ENCODE measurements at regions not wholly inside any gene's neighbourhood (a gene's known extent, or its start where the extent isn't known, plus 50 kb on each side); places are given as distances from the start of the nearest gene placed in this dataset.
A peak's percentile ranks its signal among the peaks of the same experiment; 100 is the strongest.

GRCh38 chr7:94288096-94288495, 106.6 kb upstream of the COL1A2 start:
- no peak for DNase-seq
- Histone ChIP-seq H3K4ac (ENCODE audit: low read depth, low read length) (no peak overlapping the region), H2BK15ac (replicated peaks; ENCODE audit: low read depth) (no peak overlapping the region), H2BK5ac (ENCODE audit: low read length) (no peak overlapping the region), H3K79me1 (ENCODE audit: low read length) (no peaks in the 10 kb centered on the region), H3K27ac (ENCODE audit: low read depth, low read length) (no peak overlapping the region), H3K79me2 (ENCODE audit: control insufficient read depth, insufficient read depth, low read length) (no peaks in the 10 kb centered on the region), H3K4me3 (ENCODE audit: low read length) (no peak overlapping the region), H3K56ac (ENCODE audit: low read length) (no peak overlapping the region), H3K9ac (ENCODE audit: low read length) (no peak overlapping the region), H4K8ac (ENCODE audit: low read depth, low read length) (no peak overlapping the region), H2BK120ac (ENCODE audit: low read depth, low read length) (no peak overlapping the region), H3K23ac (ENCODE audit: low read length) (no peak overlapping the region), H2AK5ac (ENCODE audit: low read length) (no peak overlapping the region), H3K4me1 (ENCODE audit: control insufficient read depth, low read depth, low read length) (no peaks in the 10 kb centered on the region), H3K27me3 (ENCODE audit: insufficient read depth, low read length, poor library complexity) (no peaks in the 10 kb centered on the region), H3K18ac (ENCODE audit: low read length) (no peak overlapping the region), H4K5ac (ENCODE audit: low read length) (no peak overlapping the region), H3K36me3 (ENCODE audit: control insufficient read depth, insufficient read depth, low read length) (no peaks in the 10 kb centered on the region), H3K4me2 (ENCODE audit: low read length) (no peak overlapping the region)
- WGBS (ENCODE audit: extremely low coverage, insufficient coverage, low lambda C conversion rate): no CpG with 5 or more reads among the region's 1 CpG

GRCh38 chr7:94289071-94289470, 105.6 kb upstream of the COL1A2 start:
- H2BK120ac ChIP-seq (ENCODE audit: low read depth, low read length): no peak overlapping the region
- no peaks in the 10 kb centered on the region for H3K79me1 ChIP-seq (ENCODE audit: low read length)
- DNase-seq: peak; percentile 94
- H3K4ac ChIP-seq (ENCODE audit: low read depth, low read length): no peak overlapping the region
- H2AK5ac ChIP-seq (ENCODE audit: low read length): no peak overlapping the region
- H4K5ac ChIP-seq (ENCODE audit: low read length): no peak overlapping the region
- no peak overlapping the region for H3K27ac ChIP-seq (ENCODE audit: low read depth, low read length)
- H3K4me1 ChIP-seq (ENCODE audit: control insufficient read depth, low read depth, low read length): no peaks in the 10 kb centered on the region
- no peak overlapping the region for H3K4me3 ChIP-seq (ENCODE audit: low read length)
- no peak overlapping the region for H2BK5ac ChIP-seq (ENCODE audit: low read length)
- H3K79me2 ChIP-seq (ENCODE audit: control insufficient read depth, insufficient read depth, low read length): no peaks in the 10 kb centered on the region
- H3K9ac ChIP-seq (ENCODE audit: low read length): no peak overlapping the region
- no peaks in the 10 kb centered on the region for H3K27me3 ChIP-seq (ENCODE audit: insufficient read depth, low read length, poor library complexity)
- no peak overlapping the region for H4K8ac ChIP-seq (ENCODE audit: low read depth, low read length)
- no peak overlapping the region for H2BK15ac ChIP-seq (replicated peaks; ENCODE audit: low read depth)
- no peak overlapping the region for H3K23ac ChIP-seq (ENCODE audit: low read length)
- no CpG with 5 or more reads among the region's 1 CpG for WGBS (ENCODE audit: extremely low coverage, insufficient coverage, low lambda C conversion rate)
- no peak overlapping the region for H3K18ac ChIP-seq (ENCODE audit: low read length)
- H3K36me3 ChIP-seq (ENCODE audit: control insufficient read depth, insufficient read depth, low read length): no peaks in the 10 kb centered on the region
- no peak overlapping the region for H3K4me2 ChIP-seq (ENCODE audit: low read length)
- no peak overlapping the region for H3K56ac ChIP-seq (ENCODE audit: low read length)

GRCh38 chr7:94294471-94295131, 100.1 kb upstream of the COL1A2 start:
- Histone ChIP-seq H3K9ac (ENCODE audit: low read length) (no peak overlapping the region), H3K4me3 (ENCODE audit: low read length) (no peak overlapping the region), H4K8ac (ENCODE audit: low read depth, low read length) (no peak overlapping the region), H2AK5ac (ENCODE audit: low read length) (no peak overlapping the region), H2BK15ac (replicated peaks; ENCODE audit: low read depth) (no peak overlapping the region), H3K79me1 (ENCODE audit: low read length) (no peaks in the 10 kb centered on the region), H2BK120ac (ENCODE audit: low read depth, low read length) (no peak overlapping the region), H3K4me1 (ENCODE audit: control insufficient read depth, low read depth, low read length) (no peaks in the 10 kb centered on the region), H4K5ac (ENCODE audit: low read length) (no peak overlapping the region), H3K27ac (ENCODE audit: low read depth, low read length) (no peak overlapping the region), H3K23ac (ENCODE audit: low read length) (no peak overlapping the region), H3K79me2 (ENCODE audit: control insufficient read depth, insufficient read depth, low read length) (no peaks in the 10 kb centered on the region), H3K36me3 (ENCODE audit: control insufficient read depth, insufficient read depth, low read length) (no peaks in the 10 kb centered on the region), H3K4ac (ENCODE audit: low read depth, low read length) (no peak overlapping the region), H3K4me2 (ENCODE audit: low read length) (no peak overlapping the region), H3K27me3 (ENCODE audit: insufficient read depth, low read length, poor library complexity) (no peaks in the 10 kb centered on the region), H3K56ac (ENCODE audit: low read length) (no peak overlapping the region), H2BK5ac (ENCODE audit: low read length) (no peak overlapping the region), H3K18ac (ENCODE audit: low read length) (no peak overlapping the region)
- no peak for DNase-seq
- no CpG with 5 or more reads among the region's 6 CpGs for WGBS (ENCODE audit: extremely low coverage, insufficient coverage, low lambda C conversion rate)

- no peak overlapping the region for H3K4me3 ChIP-seq (ENCODE audit: low read length)
- no peak overlapping the region for H2AK5ac ChIP-seq (ENCODE audit: low read length)
- no peak overlapping the region for H3K27ac ChIP-seq (ENCODE audit: low read depth, low read length)
- DNase-seq: no peak
- peak overlapping the region; percentile 75 for H3K18ac ChIP-seq (ENCODE audit: low read length)
- H3K56ac ChIP-seq (ENCODE audit: low read length): no peak overlapping the region
- H3K79me2 ChIP-seq (ENCODE audit: control insufficient read depth, insufficient read depth, low read length): no peaks in the 10 kb centered on the region
- no peak overlapping the region for H4K8ac ChIP-seq (ENCODE audit: low read depth, low read length)
- H3K36me3 ChIP-seq (ENCODE audit: control insufficient read depth, insufficient read depth, low read length): no peaks in the 10 kb centered on the region
- H3K4ac ChIP-seq (ENCODE audit: low read depth, low read length): no peak overlapping the region
- no peaks in the 10 kb centered on the region for H3K79me1 ChIP-seq (ENCODE audit: low read length)
- H2BK5ac ChIP-seq (ENCODE audit: low read length): no peak overlapping the region
- WGBS (ENCODE audit: extremely low coverage, insufficient coverage, low lambda C conversion rate): no CpG with 5 or more reads among the region's 4 CpGs
- no peak overlapping the region for H2BK15ac ChIP-seq (replicated peaks; ENCODE audit: low read depth)
- no peaks in the 10 kb centered on the region for H3K27me3 ChIP-seq (ENCODE audit: insufficient read depth, low read length, poor library complexity)
- H4K5ac ChIP-seq (ENCODE audit: low read length): no peak overlapping the region
- H3K23ac ChIP-seq (ENCODE audit: low read length): no peak overlapping the region
- H3K4me2 ChIP-seq (ENCODE audit: low read length): no peak overlapping the region
- H3K4me1 ChIP-seq (ENCODE audit: control insufficient read depth, low read depth, low read length): no peaks in the 10 kb centered on the region
- no peak overlapping the region for H3K9ac ChIP-seq (ENCODE audit: low read length)
- H2BK120ac ChIP-seq (ENCODE audit: low read depth, low read length): no peak overlapping the region
Measured at GRCh38 chr7:94295850-94296249, 98.8 kb upstream of the COL1A2 start.

GRCh38 chr7:94296881-94297280, 97.8 kb upstream of the COL1A2 start:
- H2AK5ac ChIP-seq (ENCODE audit: low read length): no peak overlapping the region
- no peaks in the 10 kb centered on the region for H3K79me1 ChIP-seq (ENCODE audit: low read length)
- H3K4me2 ChIP-seq (ENCODE audit: low read length): no peak overlapping the region
- H3K18ac ChIP-seq (ENCODE audit: low read length): no peak overlapping the region
- DNase-seq: no peak
- no peak overlapping the region for H3K23ac ChIP-seq (ENCODE audit: low read length)
- no peak overlapping the region for H3K9ac ChIP-seq (ENCODE audit: low read length)
- H4K8ac ChIP-seq (ENCODE audit: low read depth, low read length): no peak overlapping the region
- no peak overlapping the region for H4K5ac ChIP-seq (ENCODE audit: low read length)
- no CpG with 5 or more reads among the region's 2 CpGs for WGBS (ENCODE audit: extremely low coverage, insufficient coverage, low lambda C conversion rate)
- no peaks in the 10 kb centered on the region for H3K27me3 ChIP-seq (ENCODE audit: insufficient read depth, low read length, poor library complexity)
- no peak overlapping the region for H3K4me3 ChIP-seq (ENCODE audit: low read length)
- no peak overlapping the region for H3K4ac ChIP-seq (ENCODE audit: low read depth, low read length)
- peaks cover 4% of the 10 kb centered on the region for H3K4me1 ChIP-seq (ENCODE audit: control insufficient read depth, low read depth, low read length)
- H3K27ac ChIP-seq (ENCODE audit: low read depth, low read length): no peak overlapping the region
- H2BK15ac ChIP-seq (replicated peaks; ENCODE audit: low read depth): peak overlapping the region; percentile 25
- H2BK120ac ChIP-seq (ENCODE audit: low read depth, low read length): no peak overlapping the region
- no peak overlapping the region for H3K56ac ChIP-seq (ENCODE audit: low read length)
- no peaks in the 10 kb centered on the region for H3K36me3 ChIP-seq (ENCODE audit: control insufficient read depth, insufficient read depth, low read length)
- H2BK5ac ChIP-seq (ENCODE audit: low read length): no peak overlapping the region
- no peaks in the 10 kb centered on the region for H3K79me2 ChIP-seq (ENCODE audit: control insufficient read depth, insufficient read depth, low read length)

- Histone ChIP-seq H3K9ac (ENCODE audit: low read length) (no peak overlapping the region), H2BK5ac (ENCODE audit: low read length) (no peak overlapping the region), H3K4me2 (ENCODE audit: low read length) (no peak overlapping the region), H3K23ac (ENCODE audit: low read length) (no peak overlapping the region), H3K4me1 (ENCODE audit: control insufficient read depth, low read depth, low read length) (peaks cover 5% of the 10 kb centered on the region), H3K56ac (ENCODE audit: low read length) (no peak overlapping the region), H4K5ac (ENCODE audit: low read length) (no peak overlapping the region), H2BK120ac (ENCODE audit: low read depth, low read length) (no peak overlapping the region), H3K27ac (ENCODE audit: low read depth, low read length) (no peak overlapping the region), H4K8ac (ENCODE audit: low read depth, low read length) (no peak overlapping the region), H3K79me2 (ENCODE audit: control insufficient read depth, insufficient read depth, low read length) (no peaks in the 10 kb centered on the region), H3K4me3 (ENCODE audit: low read length) (no peak overlapping the region), H2AK5ac (ENCODE audit: low read length) (no peak overlapping the region), H3K4ac (ENCODE audit: low read depth, low read length) (peak overlapping the region; percentile 27), H2BK15ac (replicated peaks; ENCODE audit: low read depth) (no peak overlapping the region), H3K18ac (ENCODE audit: low read length) (peak overlapping the region; percentile 75), H3K79me1 (ENCODE audit: low read length) (no peaks in the 10 kb centered on the region), H3K36me3 (ENCODE audit: control insufficient read depth, insufficient read depth, low read length) (no peaks in the 10 kb centered on the region), H3K27me3 (ENCODE audit: insufficient read depth, low read length, poor library complexity) (no peaks in the 10 kb centered on the region)
- no CpG with 5 or more reads among the region's 5 CpGs for WGBS (ENCODE audit: extremely low coverage, insufficient coverage, low lambda C conversion rate)
- DNase-seq: no peak
Measured at GRCh38 chr7:94297397-94297838, 97.3 kb upstream of the COL1A2 start.
